ENCODE measurements at regions not wholly inside any gene's neighbourhood (a gene's known extent, or its start where the extent isn't known, plus 50 kb on each side); places are given as distances from the start of the nearest gene placed in this dataset.
"Not testable (repeated sequence)": the region's sequence is repeated elsewhere in the genome, so short reads cannot be mapped to it uniquely, and the experiment has no call there.

DNA sequence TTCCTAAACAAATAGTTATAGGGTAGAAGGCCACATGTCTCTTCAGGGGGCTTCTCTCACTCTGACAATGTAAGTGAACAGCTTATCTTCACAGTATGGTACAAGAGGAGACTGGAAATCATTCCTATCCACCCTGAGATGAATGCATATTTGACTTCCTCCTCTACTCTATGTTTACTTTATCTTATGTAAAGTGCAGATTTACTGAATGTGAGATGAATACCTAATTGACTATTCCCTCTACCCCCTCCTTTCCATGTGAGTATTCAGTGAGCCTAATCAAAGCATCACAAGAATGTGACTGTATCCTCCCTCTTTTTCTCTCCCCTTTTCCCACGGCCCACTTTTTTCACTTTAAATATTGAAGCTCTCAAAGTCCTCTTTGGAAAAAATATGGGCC is 132.5 kb downstream of the BACH1 start:
- no peak for DNase-seq (ENCODE audit: extremely low read depth, insufficient read length)
- H3K27me3 ChIP-seq (replicated peaks; ENCODE audit: control insufficient read depth, insufficient read depth, low read length), result no peaks in the 10 kb centered on the region
- TF ChIP-seq, protein P1, sequence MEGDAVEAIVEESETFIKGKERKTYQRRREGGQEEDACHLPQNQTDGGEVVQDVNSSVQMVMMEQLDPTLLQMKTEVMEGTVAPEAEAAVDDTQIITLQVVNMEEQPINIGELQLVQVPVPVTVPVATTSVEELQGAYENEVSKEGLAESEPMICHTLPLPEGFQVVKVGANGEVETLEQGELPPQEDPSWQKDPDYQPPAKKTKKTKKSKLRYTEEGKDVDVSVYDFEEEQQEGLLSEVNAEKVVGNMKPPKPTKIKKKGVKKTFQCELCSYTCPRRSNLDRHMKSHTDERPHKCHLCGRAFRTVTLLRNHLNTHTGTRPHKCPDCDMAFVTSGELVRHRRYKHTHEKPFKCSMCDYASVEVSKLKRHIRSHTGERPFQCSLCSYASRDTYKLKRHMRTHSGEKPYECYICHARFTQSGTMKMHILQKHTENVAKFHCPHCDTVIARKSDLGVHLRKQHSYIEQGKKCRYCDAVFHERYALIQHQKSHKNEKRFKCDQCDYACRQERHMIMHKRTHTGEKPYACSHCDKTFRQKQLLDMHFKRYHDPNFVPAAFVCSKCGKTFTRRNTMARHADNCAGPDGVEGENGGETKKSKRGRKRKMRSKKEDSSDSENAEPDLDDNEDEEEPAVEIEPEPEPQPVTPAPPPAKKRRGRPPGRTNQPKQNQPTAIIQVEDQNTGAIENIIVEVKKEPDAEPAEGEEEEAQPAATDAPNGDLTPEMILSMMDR (IDR thresholded peaks at IDR 0.05; ENCODE audit: insufficient read depth, low read length, poor library complexity, severe bottlenecking), result no peak
- H3K4me3 ChIP-seq (replicated peaks; ENCODE audit: low read depth, low read length), result no peak overlapping the region
- no peaks in the 10 kb centered on the region for H3K36me3 ChIP-seq (ENCODE audit: control insufficient read depth, insufficient read depth, low read length)

DNA sequence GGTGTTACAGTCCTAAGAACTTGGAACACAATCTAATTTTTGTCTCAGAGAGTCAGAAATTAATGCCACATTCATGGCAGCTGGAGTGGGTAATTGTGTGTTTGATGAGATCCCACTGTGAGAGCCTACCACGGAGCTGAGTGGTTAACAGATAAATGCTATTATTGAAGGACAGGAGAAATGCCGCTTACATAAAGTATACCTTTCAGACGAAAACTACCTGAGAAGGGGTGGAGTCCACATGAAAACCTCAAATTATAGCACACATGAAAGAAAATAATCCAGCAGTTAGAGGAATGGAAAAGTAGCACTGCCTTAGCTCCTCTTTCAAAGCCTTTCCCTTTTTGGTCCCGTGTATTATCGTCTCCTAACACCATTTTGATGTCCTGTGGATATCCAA is 133.0 kb downstream of the BACH1 start:
- no peaks in the 10 kb centered on the region for H3K27me3 ChIP-seq (replicated peaks; ENCODE audit: control insufficient read depth, insufficient read depth, low read length)
- TF ChIP-seq, protein P1 (IDR thresholded peaks at IDR 0.05; ENCODE audit: insufficient read depth, low read length, poor library complexity, severe bottlenecking), result no peak
- DNase-seq (ENCODE audit: extremely low read depth, insufficient read length), result no peak
- no peak overlapping the region for H3K4me3 ChIP-seq (replicated peaks; ENCODE audit: low read depth, low read length)
- no peaks in the 10 kb centered on the region for H3K36me3 ChIP-seq (ENCODE audit: control insufficient read depth, insufficient read depth, low read length)

DNA sequence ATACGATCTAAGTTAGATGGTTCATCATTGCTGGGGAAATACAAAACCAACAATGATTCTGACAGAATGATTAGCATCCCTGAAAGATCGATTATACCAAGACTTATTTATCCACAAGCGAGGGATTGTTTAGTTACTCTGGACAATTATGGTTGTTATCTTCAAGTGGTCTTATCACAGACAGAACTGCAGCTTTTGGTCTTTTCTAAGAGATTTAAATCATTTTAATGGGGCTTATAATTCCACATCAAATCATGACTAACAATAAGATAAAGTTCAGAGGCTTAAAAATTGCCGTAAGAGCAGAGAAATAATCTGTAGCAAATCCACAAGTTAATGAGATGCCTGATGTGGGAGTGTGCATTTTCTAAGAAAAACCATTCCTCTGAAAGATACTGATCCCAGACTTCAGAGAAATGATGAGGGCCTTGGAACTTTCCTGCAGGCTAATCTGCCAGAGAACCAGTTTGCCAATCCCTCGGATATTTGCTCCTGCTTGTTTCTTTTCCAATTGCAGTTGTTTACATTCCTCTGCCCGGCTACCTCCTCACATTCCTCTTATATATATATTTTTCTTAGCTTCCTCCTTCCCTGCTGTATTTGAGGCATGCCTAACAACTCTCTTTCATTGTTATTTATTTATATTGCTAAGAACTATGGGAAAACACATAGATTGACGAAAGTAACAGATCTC is 134.8 kb downstream of the BACH1 start:
- DNase-seq (ENCODE audit: extremely low read depth, insufficient read length), result no peak
- TF ChIP-seq, protein P1 (IDR thresholded peaks at IDR 0.05; ENCODE audit: insufficient read depth, low read length, poor library complexity, severe bottlenecking), result no peak
- Histone ChIP-seq H3K27me3 (replicated peaks; ENCODE audit: control insufficient read depth, insufficient read depth, low read length) (no peaks in the 10 kb centered on the region), H3K36me3 (ENCODE audit: control insufficient read depth, insufficient read depth, low read length) (no peaks in the 10 kb centered on the region), H3K4me3 (replicated peaks; ENCODE audit: low read depth, low read length) (no peak overlapping the region)

DNA sequence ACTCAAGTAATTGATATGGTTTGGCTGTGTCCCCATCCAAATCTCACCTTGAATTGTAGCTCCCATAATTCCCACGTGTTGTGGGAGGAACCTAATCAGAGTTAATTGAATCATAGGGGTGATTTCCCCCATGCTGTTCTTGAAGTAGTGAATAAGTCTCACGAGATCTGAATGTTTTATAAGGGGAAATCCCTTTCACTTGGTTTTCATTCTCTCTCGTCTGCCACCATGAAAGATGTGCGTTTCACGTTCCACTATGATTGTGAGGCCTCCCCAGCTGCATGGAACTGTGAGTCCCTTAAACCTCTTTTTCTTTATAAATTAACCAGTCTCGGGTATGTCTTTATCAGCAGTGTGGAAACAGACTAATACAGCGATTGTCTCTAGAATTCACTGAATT is 135.4 kb downstream of the BACH1 start:
- TF ChIP-seq, protein P1 (IDR thresholded peaks at IDR 0.05; ENCODE audit: insufficient read depth, low read length, poor library complexity, severe bottlenecking), result no peak
- Histone ChIP-seq H3K27me3 (replicated peaks; ENCODE audit: control insufficient read depth, insufficient read depth, low read length) (no peaks in the 10 kb centered on the region), H3K36me3 (ENCODE audit: control insufficient read depth, insufficient read depth, low read length) (no peaks in the 10 kb centered on the region), H3K4me3 (replicated peaks; ENCODE audit: low read depth, low read length) (no peak overlapping the region)
- DNase-seq (ENCODE audit: extremely low read depth, insufficient read length), result no peak

DNA sequence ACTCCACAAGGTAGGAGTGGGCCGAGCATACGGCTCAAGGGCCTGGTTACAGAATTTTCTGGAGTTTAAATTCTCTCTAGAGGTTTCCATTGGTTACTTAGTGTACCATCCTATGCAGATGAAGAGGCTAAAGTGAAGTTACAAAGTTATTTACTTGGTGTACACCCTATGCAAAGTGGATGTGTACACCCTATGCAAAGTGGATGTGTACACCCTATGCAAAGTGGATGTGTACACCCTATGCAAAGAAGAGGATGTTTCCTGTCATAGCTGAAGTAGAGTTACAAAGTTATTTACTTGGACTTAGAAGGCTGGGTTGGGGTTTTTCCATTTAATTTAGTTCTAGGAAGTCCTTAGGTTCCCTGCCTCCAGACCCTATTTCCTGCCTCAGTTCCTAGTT is 136.3 kb downstream of the BACH1 start:
- not testable (repeated sequence) for H3K4me3 ChIP-seq (replicated peaks; ENCODE audit: low read depth, low read length); DNase-seq (ENCODE audit: extremely low read depth, insufficient read length); H3K36me3 ChIP-seq (ENCODE audit: control insufficient read depth, insufficient read depth, low read length); H3K27me3 ChIP-seq (replicated peaks; ENCODE audit: control insufficient read depth, insufficient read depth, low read length)

DNA sequence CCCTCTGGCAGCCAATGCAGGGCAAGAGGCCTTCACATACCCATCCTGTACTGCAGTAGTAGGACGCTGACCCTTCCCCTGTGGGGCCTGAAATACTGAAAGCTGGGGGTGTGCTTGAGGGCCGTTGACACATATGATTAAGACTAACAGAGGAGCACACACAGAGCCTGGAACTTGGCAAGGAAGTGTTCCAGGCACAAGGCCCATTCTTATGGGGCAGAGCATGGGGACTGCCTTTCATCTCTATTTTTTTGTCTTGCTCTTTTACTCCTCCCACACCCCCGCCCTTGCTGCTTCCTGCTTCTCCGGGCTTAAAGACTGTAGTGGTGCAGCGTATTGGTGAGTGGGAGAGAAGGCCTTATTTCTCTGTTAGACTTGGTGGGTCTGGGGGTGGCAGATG is 137.4 kb downstream of the BACH1 start:
- Histone ChIP-seq H3K4me3 (replicated peaks; ENCODE audit: low read depth, low read length) (no peak overlapping the region), H3K27me3 (replicated peaks; ENCODE audit: control insufficient read depth, insufficient read depth, low read length) (no peaks in the 10 kb centered on the region), H3K36me3 (ENCODE audit: control insufficient read depth, insufficient read depth, low read length) (no peaks in the 10 kb centered on the region)
- no peak for DNase-seq (ENCODE audit: extremely low read depth, insufficient read length)
- TF ChIP-seq, protein P1 (IDR thresholded peaks at IDR 0.05; ENCODE audit: insufficient read depth, low read length, poor library complexity, severe bottlenecking), result no peak

Data from GM06990 (cell line).